T-helper 2 cell (primary cell): ENCODE measurements at regions not wholly inside any gene's neighbourhood (a gene's known extent, or its start where the extent isn't known, plus 50 kb on each side); places are given as distances from the start of the nearest gene placed in this dataset.
"Not testable (repeated sequence)": the region's sequence is repeated elsewhere in the genome, so short reads cannot be mapped to it uniquely, and the experiment has no call there.

Experiments
- DNase-seq, 5 experiments: peaks; one replicate each; pipeline versions ENCODE4 v3.0.0 to v3.0.0-alpha.2; 2012 to 2022

- no peak for DNase-seq
These were observed 68.6 kb upstream of the MRTFB start for GRCh38 chr16:14002416-14002990.

- DNase-seq: no peak
These were observed 68.0 kb upstream of the MRTFB start for GRCh38 chr16:14003074-14003570.

GRCh38 chr16:14004031-14004728 lies 66.9 kb upstream of the MRTFB start:
- no peak for DNase-seq

GRCh38 chr16:14004729-14005315 lies 66.3 kb upstream of the MRTFB start:
- no peak for DNase-seq

- no peak for DNase-seq
These were observed 65.8 kb upstream of the MRTFB start for GRCh38 chr16:14005335-14005734.

GRCh38 chr16:14007450-14007849 lies 63.7 kb upstream of the MRTFB start:
- peak in 1 of 5 experiments; percentile 81 for DNase-seq

GRCh38 chr16:14011001-14011400 lies 60.1 kb upstream of the MRTFB start:
- no peak for DNase-seq

- no peak for DNase-seq
These were observed 59.3 kb upstream of the MRTFB start for GRCh38 chr16:14011846-14012245.

- DNase-seq: no peak
These were observed 58.0 kb upstream of the MRTFB start for GRCh38 chr16:14013145-14013570.

GRCh38 chr16:14013571-14014283 lies 57.4 kb upstream of the MRTFB start:
- no peak for DNase-seq

GRCh38 chr16:14014284-14014625 lies 56.9 kb upstream of the MRTFB start:
- DNase-seq: no peak

GRCh38 chr16:14015033-14015432 lies 56.1 kb upstream of the MRTFB start:
- DNase-seq: no peak

- no peak for DNase-seq
These were observed 55.7 kb upstream of the MRTFB start for GRCh38 chr16:14015461-14015860.

- no peak for DNase-seq
These were observed 55.2 kb upstream of the MRTFB start for GRCh38 chr16:14015948-14016347.

- not testable (repeated sequence) for DNase-seq
These were observed 54.8 kb upstream of the MRTFB start for GRCh38 chr16:14016362-14016761.

GRCh38 chr16:14017886-14018285 lies 53.2 kb upstream of the MRTFB start:
- no peak for DNase-seq

- DNase-seq: no peak
These were observed 52.3 kb upstream of the MRTFB start for GRCh38 chr16:14018851-14019250.

GRCh38 chr16:14020141-14020540 lies 51.0 kb upstream of the MRTFB start:
- no peak for DNase-seq
